Spleen (tissue), 7 donors: ENCODE measurements at regions not wholly inside any gene's neighbourhood (a gene's known extent, or its start where the extent isn't known, plus 50 kb on each side); places are given as distances from the start of the nearest gene placed in this dataset.

Experiments used
- POLR2A ChIP-seq, 3 donors: fragments of 450-650 bp; IDR thresholded peaks; one replicate each; pipeline ENCODE4 v1.5.1; 2017; ENCODE audit warnings: antibody characterized with exemption in 3 of 3, mild to moderate bottlenecking in 1 of 3
- TF ChIP-seq, protein P1 (sequence below), 11 experiments: fragments of 200-600 bp in 7 of 11; fragments of 450-650 bp in 4 of 11; sonication (generic) in 4 of 11; IDR thresholded peaks in 8 of 11; conservative IDR thresholded peaks in 3 of 11; 1 replicate in 7 of 11; 2 replicates in 4 of 11; pipeline versions ENCODE4 v1.4.0 to v1.8.0; 2016 to 2021; ENCODE audit warnings: antibody characterized with exemption in 11 of 11, inconsistent platforms in 4 of 11, mild to moderate bottlenecking in 1 of 11
- donor health status: DM: no; HTN: no; CAD: no; lungs with moderate emphysema.
- donor health status: DM: no; HTN: no; CAD: no.
- donor health status: DM: no; HTN: no; CAD: no.

DNA sequence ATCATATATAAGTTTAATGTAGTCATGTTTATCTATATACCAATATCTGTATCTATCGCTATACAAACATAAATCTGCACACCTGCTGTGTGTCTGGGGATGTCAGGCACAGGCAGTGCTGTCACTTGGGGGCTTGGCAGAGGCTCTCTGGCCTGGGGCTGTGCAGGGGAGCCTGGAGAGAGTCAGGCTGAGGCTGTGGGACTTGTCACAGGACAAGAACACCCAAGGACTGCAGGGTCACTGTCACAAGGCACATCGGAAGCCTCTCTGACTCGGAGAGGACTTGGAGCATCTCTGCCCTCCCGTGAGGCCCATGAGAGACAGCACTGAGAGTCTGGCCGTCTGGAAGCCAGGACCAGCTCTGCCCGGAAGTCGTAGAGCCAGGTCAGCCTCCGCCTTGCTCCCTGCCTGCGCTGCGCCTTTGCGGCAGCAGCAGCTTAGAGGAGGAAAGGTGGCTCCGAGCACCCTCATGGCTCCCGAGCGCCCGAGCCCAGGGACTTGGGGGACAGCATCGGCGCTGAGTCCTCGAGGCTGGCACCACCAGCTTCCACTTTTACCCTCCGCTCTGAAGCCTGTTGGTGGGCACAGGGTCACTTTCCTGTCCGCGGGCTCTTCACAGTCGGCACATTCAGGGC lies 280.3 kb downstream of the NDUFA10 start:
- TF ChIP-seq, protein P1, sequence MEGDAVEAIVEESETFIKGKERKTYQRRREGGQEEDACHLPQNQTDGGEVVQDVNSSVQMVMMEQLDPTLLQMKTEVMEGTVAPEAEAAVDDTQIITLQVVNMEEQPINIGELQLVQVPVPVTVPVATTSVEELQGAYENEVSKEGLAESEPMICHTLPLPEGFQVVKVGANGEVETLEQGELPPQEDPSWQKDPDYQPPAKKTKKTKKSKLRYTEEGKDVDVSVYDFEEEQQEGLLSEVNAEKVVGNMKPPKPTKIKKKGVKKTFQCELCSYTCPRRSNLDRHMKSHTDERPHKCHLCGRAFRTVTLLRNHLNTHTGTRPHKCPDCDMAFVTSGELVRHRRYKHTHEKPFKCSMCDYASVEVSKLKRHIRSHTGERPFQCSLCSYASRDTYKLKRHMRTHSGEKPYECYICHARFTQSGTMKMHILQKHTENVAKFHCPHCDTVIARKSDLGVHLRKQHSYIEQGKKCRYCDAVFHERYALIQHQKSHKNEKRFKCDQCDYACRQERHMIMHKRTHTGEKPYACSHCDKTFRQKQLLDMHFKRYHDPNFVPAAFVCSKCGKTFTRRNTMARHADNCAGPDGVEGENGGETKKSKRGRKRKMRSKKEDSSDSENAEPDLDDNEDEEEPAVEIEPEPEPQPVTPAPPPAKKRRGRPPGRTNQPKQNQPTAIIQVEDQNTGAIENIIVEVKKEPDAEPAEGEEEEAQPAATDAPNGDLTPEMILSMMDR (IDR thresholded peaks at IDR 0.05 in 8 of 11, conservative IDR thresholded peaks at IDR 0.05 in 3 of 11): no peak
- no peak for TF ChIP-seq POLR2A (IDR thresholded peaks at IDR 0.05)
